Prostate gland (tissue), 2 donors: ENCODE measurements at regions not wholly inside any gene's neighbourhood (a gene's known extent, or its start where the extent isn't known, plus 50 kb on each side); places are given as distances from the start of the nearest gene placed in this dataset.

Experiments
- DNase-seq: peaks from one replicate; pipeline ENCODE4 v3.0.0-alpha.2; 2019; ENCODE audit warnings: low spot score
- H3K27ac ChIP-seq, 2 donors: fragments of 200-600 bp; sonication (generic); 2 replicates each; pipeline ENCODE4 v1.5.1; 2017 to 2019
- H3K27me3 ChIP-seq: fragments of 200-600 bp; sonication (generic); replicated peaks from 2 replicates; pipeline ENCODE4 v1.5.1; 2019; ENCODE audit not compliant: insufficient read depth
- H3K36me3 ChIP-seq, 2 donors: fragments of 200-600 bp; sonication (generic); 1 replicate in 1 of 2; 2 replicates in 1 of 2; pipeline versions ENCODE4 v1.5.1 to v1.8.1; 2017 to 2019
- H3K4me1 ChIP-seq: fragments of 200-600 bp; sonication (generic); replicated peaks from 2 replicates; pipeline ENCODE4 v1.5.1; 2019
- H3K4me3 ChIP-seq, 2 donors: fragments of 200-600 bp; sonication (generic); 2 replicates each; pipeline ENCODE4 v1.5.1; 2017 to 2019
- H3K9me3 ChIP-seq: fragments of 200-600 bp; sonication (generic); 2 replicates; pipeline ENCODE4 v1.5.1; 2017
- POLR2A ChIP-seq: fragments of 450-650 bp; IDR thresholded peaks from one replicate; pipeline ENCODE4 v1.6.1; 2016; ENCODE audit warnings: antibody characterized with exemption, mild to moderate bottlenecking
- POLR2AphosphoS5 ChIP-seq: sonication (generic); formaldehyde crosslinking; IDR thresholded peaks from one replicate; pipeline ENCODE4 v1.6.1; 2017; ENCODE audit warnings: antibody characterized with exemption
- whole genome bisulfite sequencing: methylation state at CpG from one replicate; pipeline ENCODE4 v1.1.5; 2018; 5-methylcytosine and 5-hydroxymethylcytosine counted together
- intact Hi-C: fragments of 100-400 bp; cut with DNase I; formaldehyde crosslinking; loops from one replicate; pipeline ENCODE4 v1.14.2; 2022
- TF ChIP-seq, protein P1 (sequence below), 4 experiments: fragments of 200-600 bp in 2 of 4; fragments of 450-650 bp in 2 of 4; sonication (generic) in 2 of 4; IDR thresholded peaks; 1 replicate in 3 of 4; 2 replicates in 1 of 4; pipeline ENCODE4 v1.5.1; 2016 to 2019; ENCODE audit warnings: antibody characterized with exemption in 4 of 4, mild to moderate bottlenecking in 2 of 4, moderate library complexity in 2 of 4

DNA sequence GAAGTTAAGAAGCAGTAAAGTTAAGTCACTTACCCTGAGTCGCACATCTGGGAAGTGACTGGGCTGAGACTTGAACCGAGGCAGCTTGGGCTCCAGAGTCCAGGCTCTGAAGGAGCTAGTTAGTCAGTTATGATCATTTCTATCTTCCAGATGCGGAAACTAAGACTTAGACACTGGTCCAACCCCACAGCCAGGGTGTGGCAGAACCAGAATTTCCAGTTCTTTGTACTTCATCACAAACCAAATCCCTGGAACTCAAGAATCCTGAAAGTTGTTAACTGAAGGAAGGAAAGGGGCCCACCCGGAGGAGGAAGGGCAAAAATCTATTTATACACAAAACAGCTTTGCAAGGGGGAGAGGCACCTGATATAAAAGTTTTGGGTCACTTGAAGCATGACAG, 389.9 kb downstream of the SHQ1 start:
- Histone ChIP-seq H3K27me3 (no peaks in the 10 kb centered on the region), H3K9me3 (no peaks in the 10 kb centered on the region), H3K27ac (no peak overlapping the region), H3K4me1 (no peaks in the 10 kb centered on the region), H3K4me3 (no peak overlapping the region), H3K36me3 (no peaks in the 10 kb centered on the region)
- TF ChIP-seq POLR2A, result no peak
- TF ChIP-seq, protein P1, sequence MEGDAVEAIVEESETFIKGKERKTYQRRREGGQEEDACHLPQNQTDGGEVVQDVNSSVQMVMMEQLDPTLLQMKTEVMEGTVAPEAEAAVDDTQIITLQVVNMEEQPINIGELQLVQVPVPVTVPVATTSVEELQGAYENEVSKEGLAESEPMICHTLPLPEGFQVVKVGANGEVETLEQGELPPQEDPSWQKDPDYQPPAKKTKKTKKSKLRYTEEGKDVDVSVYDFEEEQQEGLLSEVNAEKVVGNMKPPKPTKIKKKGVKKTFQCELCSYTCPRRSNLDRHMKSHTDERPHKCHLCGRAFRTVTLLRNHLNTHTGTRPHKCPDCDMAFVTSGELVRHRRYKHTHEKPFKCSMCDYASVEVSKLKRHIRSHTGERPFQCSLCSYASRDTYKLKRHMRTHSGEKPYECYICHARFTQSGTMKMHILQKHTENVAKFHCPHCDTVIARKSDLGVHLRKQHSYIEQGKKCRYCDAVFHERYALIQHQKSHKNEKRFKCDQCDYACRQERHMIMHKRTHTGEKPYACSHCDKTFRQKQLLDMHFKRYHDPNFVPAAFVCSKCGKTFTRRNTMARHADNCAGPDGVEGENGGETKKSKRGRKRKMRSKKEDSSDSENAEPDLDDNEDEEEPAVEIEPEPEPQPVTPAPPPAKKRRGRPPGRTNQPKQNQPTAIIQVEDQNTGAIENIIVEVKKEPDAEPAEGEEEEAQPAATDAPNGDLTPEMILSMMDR (IDR thresholded peaks at IDR 0.05), result no peak
- TF ChIP-seq POLR2AphosphoS5, result no peak
- peak; percentile 45 for DNase-seq
- intact Hi-C loops, result no loop called here
- WGBS, result 69% methylated on average over 4 of the region's 4 CpGs

DNA sequence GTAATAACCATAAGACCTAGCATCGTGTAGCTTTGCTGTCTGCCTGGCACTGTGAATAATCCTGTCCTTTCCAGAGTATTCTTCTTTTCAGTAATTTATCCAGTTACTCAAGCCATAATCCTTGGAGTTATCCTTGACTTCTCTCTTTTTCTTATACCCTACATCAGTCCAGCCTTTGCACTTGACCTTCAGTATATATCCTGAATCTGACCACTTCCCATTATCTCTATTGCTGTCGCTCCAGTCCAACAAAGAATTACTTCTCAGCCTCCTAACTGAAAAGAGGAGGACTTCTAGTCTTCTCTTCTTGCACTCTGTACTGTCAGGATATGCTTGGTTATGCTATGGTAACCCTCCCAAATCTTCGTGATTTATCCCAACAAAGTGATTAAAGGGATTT, 393.8 kb downstream of the SHQ1 start:
- intact Hi-C loops, result no loop called here
- DNase-seq, result no peak
- Histone ChIP-seq H3K4me3 (no peak overlapping the region), H3K36me3 (no peaks in the 10 kb centered on the region), H3K27me3 (no peaks in the 10 kb centered on the region), H3K27ac (no peak overlapping the region), H3K4me1 (no peaks in the 10 kb centered on the region), H3K9me3 (no peaks in the 10 kb centered on the region)
- TF ChIP-seq POLR2AphosphoS5 (no peak), POLR2A (no peak)
- WGBS, result 93% methylated on average over 3 of the region's 3 CpGs

DNA sequence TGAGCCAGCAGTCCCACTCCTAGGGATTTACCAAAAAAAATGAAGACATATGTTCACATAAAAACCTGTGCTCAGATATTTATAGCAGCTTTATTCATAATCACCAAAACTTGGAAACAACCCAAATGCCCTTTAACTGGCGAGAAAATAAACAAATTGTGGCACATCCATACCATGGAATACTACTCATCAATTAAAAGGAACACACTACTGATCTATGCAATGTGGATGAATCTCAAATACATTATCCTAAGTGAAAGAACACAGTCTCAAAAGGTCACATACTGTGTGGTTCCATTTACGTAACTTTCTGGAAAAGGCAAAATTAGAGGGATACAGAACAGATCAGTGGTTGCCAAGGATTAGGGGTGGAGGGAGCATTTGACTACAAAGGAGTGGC, 394.5 kb downstream of the SHQ1 start:
- intact Hi-C loops, result no loop called here
- WGBS, result 93% methylated on average over 2 of the region's 2 CpGs

DNA sequence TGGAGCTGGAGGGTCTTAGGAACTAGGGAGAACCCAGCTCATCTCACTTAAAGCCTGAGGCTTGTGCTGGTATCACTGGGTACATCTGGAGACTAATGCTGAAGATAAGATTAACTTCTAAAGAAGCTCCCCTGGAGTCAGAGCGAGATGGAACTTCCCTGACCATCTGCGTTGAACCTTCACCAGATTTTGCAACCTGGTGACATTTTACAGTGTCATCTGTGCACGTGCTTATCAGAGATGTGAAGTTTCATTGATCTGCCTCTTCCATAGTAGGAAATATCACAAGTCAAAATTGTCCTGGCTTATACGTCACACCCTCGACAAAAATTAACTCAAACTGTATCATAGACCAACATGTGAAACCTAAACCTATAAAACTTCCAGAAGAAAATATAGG, 395.5 kb downstream of the SHQ1 start:
- Histone ChIP-seq H3K4me1 (no peaks in the 10 kb centered on the region), H3K9me3 (no peaks in the 10 kb centered on the region), H3K4me3 (no peak overlapping the region), H3K27me3 (no peaks in the 10 kb centered on the region), H3K27ac (no peak overlapping the region), H3K36me3 (no peaks in the 10 kb centered on the region)
- no peak for DNase-seq
- TF ChIP-seq POLR2AphosphoS5, result no peak
- TF ChIP-seq, protein P1 (IDR thresholded peaks at IDR 0.05), result no peak
- TF ChIP-seq POLR2A, result no peak
- intact Hi-C loops, result no loop called here
- 78% methylated on average over 5 of the region's 5 CpGs for WGBS

More for the DNA sequence above, 394.5 kb downstream of the SHQ1 start:
- Histone ChIP-seq H3K9me3 (no peaks in the 10 kb centered on the region), H3K27ac (no peak overlapping the region), H3K4me3 (no peak overlapping the region), H3K4me1 (no peaks in the 10 kb centered on the region), H3K27me3 (no peaks in the 10 kb centered on the region), H3K36me3 (no peaks in the 10 kb centered on the region)
- TF ChIP-seq POLR2AphosphoS5 (no peak), POLR2A (no peak)
- TF ChIP-seq, protein P1 (IDR thresholded peaks at IDR 0.05), result no peak
- no peak for DNase-seq

DNA sequence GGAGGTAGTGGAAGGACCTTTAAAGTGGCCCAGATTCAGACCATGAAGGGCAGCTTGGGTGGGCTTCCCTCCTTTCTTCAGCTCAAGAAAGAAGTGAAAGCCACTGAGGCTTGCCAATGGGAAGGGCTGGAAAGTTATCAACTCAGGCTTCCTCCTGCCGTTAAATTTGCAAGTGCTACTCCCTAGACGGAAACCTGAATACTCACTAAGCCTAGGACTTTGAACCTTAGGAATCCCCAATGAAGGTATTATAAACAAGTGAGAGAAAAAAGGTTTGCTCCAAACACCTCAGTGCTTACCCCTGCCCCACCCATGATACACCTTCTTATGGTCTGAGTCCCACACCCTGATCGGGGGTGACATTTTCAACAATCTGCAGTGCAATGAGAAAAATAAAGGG, 396.4 kb downstream of the SHQ1 start:
- intact Hi-C loops, result no loop called here
- WGBS, result 76% methylated on average over 3 of the region's 3 CpGs
- no peaks in the 10 kb centered on the region for H3K9me3 ChIP-seq
- no peaks in the 10 kb centered on the region for H3K27me3 ChIP-seq
- DNase-seq, result no peak
- no peak overlapping the region for H3K4me3 ChIP-seq
- no peak overlapping the region for H3K27ac ChIP-seq
- H3K4me1 ChIP-seq, result no peaks in the 10 kb centered on the region
- TF ChIP-seq, protein P1 (IDR thresholded peaks at IDR 0.05), result no peak
- TF ChIP-seq POLR2A (no peak), POLR2AphosphoS5 (no peak)
- no peaks in the 10 kb centered on the region for H3K36me3 ChIP-seq
